ENCODE measurements at regions not wholly inside any gene's neighbourhood (a gene's known extent, or its start where the extent isn't known, plus 50 kb on each side); places are given as distances from the start of the nearest gene placed in this dataset.

DNA sequence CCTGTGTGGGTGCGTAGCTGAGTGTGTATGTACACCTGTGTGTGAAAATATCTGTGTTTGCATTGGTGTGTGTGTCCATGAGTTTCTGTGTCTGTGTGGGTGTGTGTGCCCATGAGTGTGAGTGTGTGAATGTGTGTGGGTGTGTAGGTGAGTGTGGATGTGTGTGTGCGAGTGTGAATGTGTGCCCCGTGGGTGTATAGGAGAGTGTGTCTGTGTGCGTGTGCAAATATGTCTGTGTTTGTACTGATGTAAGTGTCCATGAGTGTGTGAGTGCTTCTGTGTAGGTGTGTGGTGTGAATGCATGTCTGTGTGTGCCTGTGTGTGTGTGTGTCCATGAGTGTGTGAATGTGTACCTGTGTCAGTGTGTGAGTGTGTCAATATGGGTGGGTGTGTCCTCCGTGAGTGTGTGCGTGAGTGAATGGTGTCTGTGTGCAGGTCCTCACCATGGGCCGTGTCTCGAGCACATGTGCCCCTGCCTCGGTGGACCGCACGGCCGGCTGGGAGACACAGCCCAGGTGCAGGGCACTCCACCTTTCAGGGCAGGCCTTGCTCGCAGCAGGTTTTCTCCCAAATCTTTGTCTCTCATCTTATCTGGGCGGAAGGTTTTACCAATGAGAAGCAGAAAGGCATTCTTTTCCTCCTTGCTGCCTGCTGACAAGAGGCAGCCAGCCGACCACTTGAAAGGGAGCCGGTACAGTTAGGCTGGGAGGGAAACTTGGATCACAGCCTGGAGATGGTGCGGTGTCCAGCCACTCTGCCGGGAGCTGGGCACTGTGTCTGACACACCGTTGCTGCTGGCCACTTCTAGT is 107.1 kb upstream of the FAM20C start:
- DNase-seq, result no peak

- DNase-seq, result no peak
Measured at GRCh38 chr7:85883-86515, 106.4 kb upstream of the FAM20C start.

DNA sequence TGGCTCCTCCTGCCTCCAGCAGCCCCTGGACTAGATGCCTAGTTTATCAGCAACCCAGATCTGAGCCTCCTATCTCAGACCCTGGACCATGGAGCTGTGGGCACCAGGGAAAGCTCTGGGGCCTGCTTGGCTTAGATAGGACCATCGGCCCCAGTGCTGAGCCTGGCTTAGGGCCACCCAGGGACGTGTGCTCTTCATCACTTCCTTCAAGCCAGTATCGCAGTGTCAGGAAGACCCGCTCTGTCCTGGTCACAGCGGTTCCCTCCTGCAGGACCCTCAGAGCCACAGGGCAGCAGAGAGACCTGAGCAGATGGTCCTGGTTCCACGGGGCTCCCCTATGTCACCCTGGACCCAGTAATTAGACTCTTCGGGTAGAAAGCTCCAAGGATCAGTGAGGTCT is 105.7 kb upstream of the FAM20C start:
- no peak for DNase-seq

DNA sequence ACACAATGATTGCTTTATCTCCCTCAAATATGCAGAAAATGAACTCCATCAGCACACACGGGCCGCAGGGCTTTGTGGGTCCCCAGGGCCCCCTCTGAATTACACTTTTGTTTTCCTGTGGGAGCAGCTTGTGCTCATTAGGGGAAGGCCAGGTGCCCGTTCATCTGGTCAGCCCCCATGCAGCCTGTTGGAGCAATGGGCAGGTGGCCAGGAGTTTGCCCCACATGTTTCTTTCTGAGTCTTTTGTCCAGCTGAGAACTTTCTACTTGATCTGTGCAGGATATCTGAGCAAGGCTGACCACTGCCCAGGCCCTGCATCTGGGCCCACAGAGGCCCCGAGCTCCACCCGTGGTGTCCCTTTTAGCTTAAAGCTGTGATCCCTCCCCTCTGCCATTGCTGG is 105.3 kb upstream of the FAM20C start:
- DNase-seq, result no peak

- DNase-seq, result no peak
Measured at GRCh38 chr7:87671-88070, 104.7 kb upstream of the FAM20C start.

DNA sequence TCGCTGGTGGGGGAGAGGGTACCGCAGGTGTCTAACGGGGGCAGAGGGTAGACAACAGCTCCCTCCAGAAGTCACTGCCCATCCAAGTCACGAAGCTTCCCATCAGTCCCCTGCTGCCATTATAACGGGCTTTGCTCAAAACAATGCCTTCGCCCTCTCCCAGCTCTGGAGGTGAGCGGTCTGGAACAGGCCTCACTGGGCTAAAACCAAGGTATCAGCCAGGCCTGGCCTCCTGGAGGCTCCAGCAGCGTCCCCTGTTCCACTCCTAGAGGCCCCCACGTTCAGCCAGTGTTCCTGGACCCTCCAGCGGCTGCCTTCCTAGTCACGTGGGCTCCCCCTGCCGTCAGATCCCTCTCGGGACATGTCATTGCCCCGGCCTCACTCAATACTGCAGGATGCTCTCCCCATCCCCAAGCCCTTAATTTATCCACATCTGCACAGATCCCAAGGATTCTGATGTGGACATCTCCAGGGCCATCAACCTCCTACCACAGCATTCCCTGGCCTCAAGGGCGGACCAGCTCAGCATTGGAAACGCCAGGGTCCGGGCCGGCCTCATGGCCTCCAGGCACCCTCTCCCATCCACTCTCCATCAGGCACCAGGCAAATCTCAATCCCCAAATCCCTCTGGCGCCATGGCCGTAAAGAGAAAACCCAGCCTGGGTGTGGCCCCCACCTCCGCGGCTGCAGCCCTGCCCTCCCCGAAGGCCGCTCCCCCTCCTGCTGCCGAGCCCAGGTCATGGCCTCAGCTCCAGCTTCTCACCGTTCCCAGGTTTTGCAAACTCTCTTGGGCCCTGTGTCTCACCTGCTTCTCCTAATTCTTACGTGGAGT is 104.1 kb upstream of the FAM20C start:
- no peak for DNase-seq

DNA sequence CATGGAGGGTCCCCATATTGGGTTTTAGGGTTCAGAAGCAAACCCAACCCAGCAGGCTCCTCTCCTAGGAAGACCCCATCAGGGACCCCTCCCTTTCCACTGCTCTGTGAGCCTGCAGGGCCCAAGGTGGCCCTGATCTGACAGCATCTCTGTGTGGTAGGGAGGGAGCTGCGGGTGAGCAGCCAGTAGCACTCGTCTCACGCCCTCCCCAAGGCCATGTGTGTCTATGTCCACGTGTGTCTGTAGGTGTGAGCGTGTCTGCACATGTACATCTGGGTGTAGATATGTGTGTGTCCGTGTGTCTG is 103.5 kb upstream of the FAM20C start:
- DNase-seq, result no peak

DNA sequence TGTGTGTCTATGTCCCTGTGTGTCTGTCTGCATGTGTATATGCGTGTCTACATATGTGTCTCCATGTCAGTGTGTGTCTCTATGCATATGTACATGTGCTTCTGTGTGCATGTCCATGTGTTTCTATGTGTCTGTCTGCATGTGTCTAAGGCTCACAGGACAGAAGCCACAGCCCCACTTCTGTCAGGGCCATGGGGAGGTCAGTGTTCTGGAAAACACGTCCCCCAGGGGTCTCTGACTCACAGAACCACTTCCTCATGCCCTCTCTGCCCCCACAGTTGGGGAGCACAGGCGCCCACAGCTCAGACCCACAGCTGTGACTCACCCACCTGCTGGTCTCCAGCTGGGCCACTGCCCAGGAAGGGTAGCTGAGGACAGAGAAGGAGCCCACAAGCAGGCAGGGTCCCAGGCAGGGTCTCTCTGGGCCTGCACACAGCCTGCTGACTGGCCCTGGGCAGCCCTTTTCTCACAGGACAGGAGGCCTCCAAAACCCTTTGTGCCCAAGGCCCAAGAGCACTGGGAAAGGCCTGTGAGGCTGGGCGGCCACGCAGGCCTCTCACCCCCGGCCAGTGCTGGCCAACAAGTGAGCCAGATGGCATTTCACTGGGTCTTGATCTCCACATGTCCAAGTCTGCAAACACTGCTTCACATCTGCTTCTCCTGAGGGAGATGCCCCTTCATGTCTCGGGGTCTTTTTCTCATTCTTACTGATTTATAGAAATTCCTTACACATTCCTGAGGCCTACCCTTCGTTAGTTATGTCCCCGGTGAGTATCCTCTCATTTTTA is 102.9 kb upstream of the FAM20C start:
- peak; percentile 92 to 97 for DNase-seq

DNA sequence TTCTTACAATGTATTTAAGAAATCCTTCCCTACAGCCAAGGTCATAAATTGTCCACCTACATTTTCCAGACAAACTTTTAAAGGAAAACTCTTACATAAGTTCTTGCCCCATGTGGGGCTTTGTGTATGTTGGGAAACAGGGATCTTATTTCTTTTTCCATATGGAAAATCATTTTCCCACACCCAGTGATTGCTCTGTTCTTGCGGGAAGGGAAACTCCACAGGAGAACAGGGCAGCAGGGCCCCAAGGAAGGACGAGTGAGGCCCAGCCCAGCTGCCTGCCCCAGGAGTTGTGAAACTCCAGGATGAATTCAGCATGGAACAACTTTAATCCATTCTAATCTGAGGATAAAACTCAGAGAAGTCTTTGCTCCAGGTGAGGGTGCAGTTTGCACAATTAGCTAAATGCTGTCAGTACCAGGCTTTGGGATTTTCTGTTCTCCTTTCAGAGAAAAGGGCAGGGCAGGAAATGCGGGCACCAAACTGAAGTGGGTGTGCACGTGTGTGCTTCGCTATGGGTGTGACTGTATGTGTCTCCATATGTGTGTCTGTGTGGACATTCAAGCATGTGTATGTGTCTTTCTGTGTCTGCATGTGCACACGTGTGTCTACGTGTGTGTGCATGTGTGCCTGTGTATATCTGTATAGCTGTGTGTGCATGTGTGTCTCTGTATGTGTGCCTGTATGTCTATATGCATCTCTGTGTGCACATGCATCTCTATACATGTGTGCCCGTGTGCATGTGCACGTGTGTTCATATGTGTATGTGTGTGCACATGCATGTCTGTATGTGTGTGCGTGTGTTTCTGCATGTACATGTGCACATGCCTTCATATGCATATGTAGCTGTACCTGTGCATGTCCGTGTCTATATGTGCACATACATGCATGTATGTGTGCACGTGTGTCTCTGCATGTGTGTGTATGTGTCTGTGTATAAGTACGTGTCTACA is 102.0 kb upstream of the FAM20C start:
- peak; percentile 77 to 90 for DNase-seq

GRCh38 chr7:91396-92175 is 100.8 kb upstream of the FAM20C start:
- DNase-seq, result no peak

- no peak for DNase-seq
Measured at GRCh38 chr7:92231-92674, 100.1 kb upstream of the FAM20C start.

DNA sequence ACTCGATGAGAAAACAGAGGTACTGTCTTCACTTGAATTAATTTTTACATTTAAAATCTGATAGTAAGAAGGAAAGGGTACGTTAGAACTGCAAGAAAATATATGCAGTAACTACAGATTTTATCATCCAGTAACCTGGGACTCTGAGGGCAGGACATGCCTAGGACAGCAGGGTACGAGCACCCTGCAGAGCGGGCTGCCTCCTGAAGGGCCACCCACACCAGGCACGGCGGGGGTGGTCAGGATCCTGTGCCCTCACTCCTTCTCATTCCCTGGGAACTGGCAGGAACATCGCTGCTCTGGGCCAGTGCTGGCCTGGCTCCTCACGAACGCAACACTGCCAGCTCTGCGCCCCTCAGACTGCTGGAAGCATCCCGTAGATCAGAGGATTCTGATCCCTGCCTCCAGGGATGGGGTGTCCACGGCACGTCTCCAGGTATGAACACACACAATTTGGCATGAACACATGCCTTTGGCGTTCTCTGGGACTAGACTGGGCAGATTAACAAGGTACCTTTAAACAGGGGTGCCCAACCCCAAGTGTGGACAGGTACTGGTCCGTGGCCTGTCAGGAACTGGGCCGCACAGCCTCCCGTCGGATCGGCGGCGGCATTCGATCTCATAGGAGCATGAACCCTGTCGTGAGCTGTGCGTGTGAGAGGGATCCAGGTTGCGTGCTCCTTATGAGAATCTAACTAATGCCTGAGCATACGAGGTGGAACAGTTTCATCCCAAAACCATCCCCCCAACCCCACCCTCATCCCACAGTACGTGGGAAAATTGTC is 99.3 kb upstream of the FAM20C start:
- DNase-seq, result no peak

GRCh38 chr7:94251-94801 is 98.0 kb upstream of the FAM20C start:
- no peak for DNase-seq

GRCh38 chr7:95180-95862 is 97.0 kb upstream of the FAM20C start:
- no peak for DNase-seq

- no peak for DNase-seq
Measured at GRCh38 chr7:95863-96260, 96.5 kb upstream of the FAM20C start.

DNA sequence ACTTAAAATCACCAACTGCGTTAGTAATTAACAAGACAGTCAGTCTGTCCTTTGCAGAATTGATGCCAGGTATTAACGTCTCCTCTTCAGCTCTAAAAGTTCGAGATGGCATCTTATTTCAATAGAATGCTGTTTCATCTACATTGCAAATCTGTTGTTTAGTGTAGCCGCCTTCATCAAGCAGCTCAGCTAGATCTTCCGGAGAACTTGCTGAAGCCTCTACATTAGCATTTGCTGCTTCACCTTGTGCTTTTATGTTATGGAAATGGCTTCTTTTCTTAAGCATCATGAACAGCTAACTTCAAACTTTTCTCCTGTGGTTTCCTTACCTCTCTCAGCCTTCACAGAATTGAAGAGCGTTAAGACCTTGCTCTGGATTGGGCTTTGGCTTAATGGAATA is 95.5 kb upstream of the FAM20C start:
- no peak for DNase-seq

- no peak for DNase-seq
Measured at GRCh38 chr7:97310-97841, 95.0 kb upstream of the FAM20C start.

- no peak for DNase-seq
Measured at GRCh38 chr7:101146-102046, 91.0 kb upstream of the FAM20C start.
